GM10266 (cell line): ENCODE measurements at regions not wholly inside any gene's neighbourhood (a gene's known extent, or its start where the extent isn't known, plus 50 kb on each side); places are given as distances from the start of the nearest gene placed in this dataset.

Source experiments
- DNase-seq: peaks from one replicate; pipeline ENCODE4 v3.0.0; 2012; ENCODE audit errors: extremely low spot score
- CTCF ChIP-seq: IDR thresholded peaks from 2 replicates; pipeline ENCODE4 v1.5.1; 2012; ENCODE audit warnings: mild to moderate bottlenecking, low read depth; ENCODE audit not compliant: control insufficient read depth, insufficient read depth; ENCODE audit errors: missing control alignments

GRCh38 chr10:90526721-90527120 is 331.1 kb downstream of the HTR7 start:
- DNase-seq: no peak
- no peak for TF ChIP-seq CTCF

- DNase-seq: no peak
- TF ChIP-seq CTCF: no peak
Measured at GRCh38 chr10:90530521-90530920, 327.3 kb downstream of the HTR7 start.

GRCh38 chr10:90557385-90557784 is 300.5 kb downstream of the HTR7 start:
- no peak for TF ChIP-seq CTCF
- no peak for DNase-seq

GRCh38 chr10:90560331-90560730 is 297.5 kb downstream of the HTR7 start:
- TF ChIP-seq CTCF: no peak
- DNase-seq: no peak

- DNase-seq: no peak
- no peak for TF ChIP-seq CTCF
Measured at GRCh38 chr10:90561666-90562065, 296.2 kb downstream of the HTR7 start.

- DNase-seq: no peak
- TF ChIP-seq CTCF: no peak
Measured at GRCh38 chr10:90571481-90572258, 286.2 kb downstream of the HTR7 start.

- DNase-seq: no peak
- no peak for TF ChIP-seq CTCF
Measured at GRCh38 chr10:90575125-90575524, 282.7 kb downstream of the HTR7 start.
